ENCODE measurements at regions not wholly inside any gene's neighbourhood (a gene's known extent, or its start where the extent isn't known, plus 50 kb on each side); places are given as distances from the start of the nearest gene placed in this dataset.

DNA sequence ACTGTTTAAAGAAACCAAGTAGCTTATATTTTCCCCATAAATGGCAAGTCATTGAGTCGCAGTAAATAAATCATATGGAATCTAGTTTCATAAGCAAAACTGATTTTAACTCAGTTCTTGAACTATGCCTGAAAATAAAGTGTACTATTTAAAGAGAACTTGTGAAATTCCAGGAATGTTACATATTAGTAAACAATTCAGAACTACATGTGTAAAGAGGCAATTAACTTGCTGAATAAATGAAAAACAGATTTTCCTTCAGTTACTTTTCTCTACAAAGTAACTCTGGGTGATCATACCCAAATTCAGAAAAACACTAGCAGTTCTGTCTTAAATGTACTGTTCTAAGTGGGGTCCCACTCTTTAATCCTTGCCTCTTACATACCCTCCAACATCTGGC lies 236.1 kb upstream of the EDNRA start:
- TF ChIP-seq CTCF (IDR thresholded peaks at IDR 0.05) (no peak), POLR2A (IDR thresholded peaks at IDR 0.05) (no peak), POLR2AphosphoS5 (IDR thresholded peaks at IDR 0.05) (no peak)
